OCI-LY7 (cell line): ENCODE measurements at regions not wholly inside any gene's neighbourhood (a gene's known extent, or its start where the extent isn't known, plus 50 kb on each side); places are given as distances from the start of the nearest gene placed in this dataset.

Experiments used
- EZH2phosphoT487 ChIP-seq: fragments of 200-600 bp; sonication (generic); IDR thresholded peaks from 2 replicates; pipeline ENCODE4 v1.6.1; 2018; ENCODE audit warnings: low read depth, borderline replicate concordance, mild to moderate bottlenecking, mixed run types, antibody characterized with exemption, low read length, moderate library complexity, mixed read lengths
- TF ChIP-seq, protein P1 (sequence below): fragments of 200-600 bp; sonication (generic); conservative IDR thresholded peaks from 2 replicates; pipeline ENCODE4 v1.5.1; 2014; ENCODE audit warnings: mild to moderate bottlenecking, antibody characterized with exemption, low read length, moderate library complexity, mixed read lengths

DNA sequence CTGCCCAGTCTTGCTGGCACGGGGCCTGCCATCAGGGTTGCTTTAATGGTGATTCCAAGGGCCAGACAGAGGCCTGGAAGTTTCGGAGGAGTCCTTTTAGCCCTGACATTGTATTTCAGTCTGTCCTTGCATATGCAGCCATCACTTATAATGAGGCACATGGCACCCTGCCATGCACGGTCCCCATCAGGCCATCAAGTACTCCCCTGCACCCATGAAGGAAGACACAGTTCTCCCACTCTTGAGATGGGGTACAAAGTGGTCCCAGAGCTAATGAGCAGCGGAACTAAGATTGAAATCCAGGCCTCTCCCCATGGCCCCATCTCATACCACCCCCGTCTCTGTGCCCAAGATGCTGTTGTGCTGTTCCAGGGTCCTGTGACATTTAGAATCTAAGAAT lies 596.6 kb downstream of the PTPRU start:
- TF ChIP-seq, protein P1, sequence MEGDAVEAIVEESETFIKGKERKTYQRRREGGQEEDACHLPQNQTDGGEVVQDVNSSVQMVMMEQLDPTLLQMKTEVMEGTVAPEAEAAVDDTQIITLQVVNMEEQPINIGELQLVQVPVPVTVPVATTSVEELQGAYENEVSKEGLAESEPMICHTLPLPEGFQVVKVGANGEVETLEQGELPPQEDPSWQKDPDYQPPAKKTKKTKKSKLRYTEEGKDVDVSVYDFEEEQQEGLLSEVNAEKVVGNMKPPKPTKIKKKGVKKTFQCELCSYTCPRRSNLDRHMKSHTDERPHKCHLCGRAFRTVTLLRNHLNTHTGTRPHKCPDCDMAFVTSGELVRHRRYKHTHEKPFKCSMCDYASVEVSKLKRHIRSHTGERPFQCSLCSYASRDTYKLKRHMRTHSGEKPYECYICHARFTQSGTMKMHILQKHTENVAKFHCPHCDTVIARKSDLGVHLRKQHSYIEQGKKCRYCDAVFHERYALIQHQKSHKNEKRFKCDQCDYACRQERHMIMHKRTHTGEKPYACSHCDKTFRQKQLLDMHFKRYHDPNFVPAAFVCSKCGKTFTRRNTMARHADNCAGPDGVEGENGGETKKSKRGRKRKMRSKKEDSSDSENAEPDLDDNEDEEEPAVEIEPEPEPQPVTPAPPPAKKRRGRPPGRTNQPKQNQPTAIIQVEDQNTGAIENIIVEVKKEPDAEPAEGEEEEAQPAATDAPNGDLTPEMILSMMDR, result no peak
- no peak for TF ChIP-seq EZH2phosphoT487
